HepG2 (cell line): ENCODE measurements at regions not wholly inside any gene's neighbourhood (a gene's known extent, or its start where the extent isn't known, plus 50 kb on each side); places are given as distances from the start of the nearest gene placed in this dataset.

Experiments
- ATAC-seq: fragments of 200-7000 bp; cut with Tn5 transposase; 3 replicates; pipeline ENCODE4 v1.9.1; 2020; ENCODE audit warnings: mild to moderate bottlenecking, moderate library complexity
- BruUV-seq: library from RNA; stranded (reverse); fragments of 400-500 nt; replicated peaks from 2 replicates; lab custom pipeline; 2021; lab: Mats Ljungman, UMichigan
- CTCF ChIA-PET: fragments of 300-600 bp; formaldehyde crosslinking; extraction: SDS; loops from one replicate; lab custom pipeline; 2021; ENCODE audit warnings: low total read pairs, inconsistent platforms, low intra/inter-chr PET ratio; lab: Yijun Ruan, JAX
- POLR2A ChIA-PET: fragments of 350-600 bp; sonication (Branson Sonifier 250); formaldehyde crosslinking; loops from one replicate; lab custom pipeline; 2020; ENCODE audit warnings: antibody characterized with exemption, inconsistent platforms; lab: Yijun Ruan, JAX
- DNase-seq: peaks from one replicate; pipeline ENCODE4 v3.0.0-alpha.2; 2015; ENCODE audit warnings: low spot score
- FAIRE-seq: peaks from 3 replicates; lab custom pipeline; 2011; peaks lifted over from hg19 to GRCh38; lab: Jason Lieb, UNC
- H2AFZ ChIP-seq: one replicate; pipeline ENCODE4 v1.6.1; 2011; ENCODE audit warnings: low read length, inconsistent platforms
- H3K27ac ChIP-seq: fragments of 300-600 bp; 3 replicates; pipeline ENCODE4 v1.8.0; 2011; ENCODE audit warnings: mixed run types, mild to moderate bottlenecking, mixed read lengths, low read length, inconsistent platforms; ENCODE audit not compliant: insufficient read depth; ENCODE audit errors: extremely low read length
- H3K27me3 ChIP-seq, 2 experiments: fragments of 200-600 bp in 1 of 2; 2 replicates in 1 of 2; 3 replicates in 1 of 2; pipeline versions ENCODE4 v1.6.0 to v1.8.0; 2011; ENCODE audit warnings: low read length in 2 of 2, mild to moderate bottlenecking in 2 of 2, moderate library complexity in 2 of 2, inconsistent platforms in 1 of 2; ENCODE audit not compliant: insufficient read depth in 2 of 2, control insufficient read depth in 1 of 2
- H3K36me3 ChIP-seq, 2 experiments: fragments of 200-600 bp in 1 of 2; replicated peaks in 1 of 2; 2 replicates in 1 of 2; 3 replicates in 1 of 2; pipeline versions ENCODE4 v1.5.1 to v1.8.0; 2011; ENCODE audit warnings: low read length in 2 of 2, inconsistent platforms in 1 of 2; ENCODE audit not compliant: insufficient read depth in 2 of 2, control insufficient read depth in 1 of 2
- H3K4me1 ChIP-seq: 2 replicates; pipeline ENCODE4 v1.5.1; 2012; ENCODE audit warnings: low read length, inconsistent platforms; ENCODE audit not compliant: insufficient read depth
- H3K4me2 ChIP-seq: 2 replicates; pipeline ENCODE4 v1.6.0; 2011; ENCODE audit warnings: low read depth, low read length, inconsistent platforms
- H3K4me3 ChIP-seq, 3 experiments: fragments of 200-600 bp in 1 of 3; sonication (generic), shearing (Covaris generic) in 1 of 3; replicated peaks in 1 of 3; 2 replicates each; pipeline ENCODE4 v1.5.1; 2011 to 2016; ENCODE audit warnings: low read length in 3 of 3, inconsistent platforms in 2 of 3, low read depth in 2 of 3, mild to moderate bottlenecking in 2 of 3, control low read depth in 1 of 3, mixed read lengths in 1 of 3; ENCODE audit not compliant: insufficient read depth in 1 of 3
- H3K79me2 ChIP-seq: one replicate; pipeline ENCODE4 v1.6.1; 2011; ENCODE audit warnings: low read length, inconsistent platforms; ENCODE audit not compliant: insufficient read depth
- H3K9ac ChIP-seq: 2 replicates; pipeline ENCODE4 v1.6.0; 2011; ENCODE audit warnings: mild to moderate bottlenecking, low read depth, low read length, inconsistent platforms; ENCODE audit not compliant: insufficient read depth
- H3K9me3 ChIP-seq: 2 replicates; pipeline ENCODE4 v1.5.1; 2012; ENCODE audit warnings: mild to moderate bottlenecking, low read length
- H4K20me1 ChIP-seq: 2 replicates; pipeline ENCODE4 v1.6.0; 2011; ENCODE audit warnings: inconsistent platforms, mild to moderate bottlenecking, low read length, moderate library complexity; ENCODE audit not compliant: insufficient read depth
- ATF5 ChIP-seq: sonication (generic); formaldehyde crosslinking; IDR thresholded peaks from 2 replicates; pipeline ENCODE4 v1.4.0; 2020; ENCODE audit warnings: mild to moderate bottlenecking, low read depth, missing genetic modification reagents
- BRCA1 ChIP-seq: sonication (generic); formaldehyde crosslinking; IDR thresholded peaks from 2 replicates; pipeline ENCODE4 v1.4.0; 2020; ENCODE audit warnings: missing genetic modification reagents
- E2F1 ChIP-seq: sonication (generic); formaldehyde crosslinking; IDR thresholded peaks from 2 replicates; pipeline ENCODE4 v1.5.0; 2020; ENCODE audit warnings: missing genetic modification reagents
- FLYWCH1 ChIP-seq: sonication (generic); formaldehyde crosslinking; IDR thresholded peaks from 2 replicates; pipeline ENCODE4 v1.8.1; 2023; ENCODE audit warnings: mild to moderate bottlenecking, missing genetic modification reagents
- FOXJ3 ChIP-seq: sonication (generic); formaldehyde crosslinking; IDR thresholded peaks from 2 replicates; pipeline ENCODE4 v1.4.0; 2020; ENCODE audit warnings: missing genetic modification reagents, mild to moderate bottlenecking, borderline replicate concordance
- KLF16 ChIP-seq, 2 experiments: sonication (generic) in 1 of 2; formaldehyde crosslinking in 1 of 2; IDR thresholded peaks; 2 replicates each; pipeline versions ENCODE4 v1.6.1 to v1.8.0; 2016 to 2023; ENCODE audit warnings: missing genetic modification reagents in 2 of 2, missing compliant biosample characterization in 1 of 2
- MAFK ChIP-seq, 2 experiments: IDR thresholded peaks in 1 of 2; conservative IDR thresholded peaks in 1 of 2; 2 replicates each; pipeline ENCODE4 v1.6.1; 2011; ENCODE audit warnings: improper control_type of control experiment in 2 of 2, low read length in 2 of 2
- MEIS2 ChIP-seq: sonication (generic); formaldehyde crosslinking; IDR thresholded peaks from 2 replicates; pipeline ENCODE4 v1.9.0; 2021; ENCODE audit warnings: mild to moderate bottlenecking, missing genetic modification reagents
- MNT ChIP-seq: fragments of 450-650 bp; IDR thresholded peaks from 2 replicates; pipeline ENCODE4 v1.6.1; 2016
- PHF8 ChIP-seq: sonication (generic); formaldehyde crosslinking; IDR thresholded peaks from 2 replicates; pipeline ENCODE4 v1.5.0; 2020; ENCODE audit warnings: missing genetic modification reagents
- RCOR2 ChIP-seq: IDR thresholded peaks from 2 replicates; pipeline ENCODE4 v1.6.1; 2016; ENCODE audit warnings: missing biosample characterization, missing genetic modification reagents
- SP1 ChIP-seq, 2 experiments: fragments of 450-650 bp in 1 of 2; sonication (generic) in 1 of 2; formaldehyde crosslinking in 1 of 2; IDR thresholded peaks; 2 replicates each; pipeline versions ENCODE4 v1.4.0 to v1.6.1; 2016 to 2020; ENCODE audit warnings: missing genetic modification reagents in 1 of 2
- THYN1 ChIP-seq: sonication (generic); formaldehyde crosslinking; IDR thresholded peaks from 2 replicates; pipeline ENCODE4 v1.8.1; 2023; ENCODE audit warnings: low read depth, mild to moderate bottlenecking, moderate library complexity, missing genetic modification reagents, borderline replicate concordance
- ZNF326 ChIP-seq: sonication (generic); formaldehyde crosslinking; IDR thresholded peaks from 2 replicates; pipeline ENCODE4 v1.4.0; 2020; ENCODE audit warnings: missing genetic modification reagents, borderline replicate concordance
- ZNF670 ChIP-seq: sonication (generic); formaldehyde crosslinking; IDR thresholded peaks from 2 replicates; pipeline ENCODE4 v1.8.0; 2022; ENCODE audit warnings: mild to moderate bottlenecking, missing genetic modification reagents, borderline replicate concordance
- ZNF816 ChIP-seq: sonication (generic); formaldehyde crosslinking; IDR thresholded peaks from 2 replicates; pipeline ENCODE4 v1.8.0; 2022; ENCODE audit warnings: missing genetic modification reagents, mild to moderate bottlenecking, borderline replicate concordance
- WGBS: methylation state at CpG from one replicate; pipeline ENCODE4 v1.1.6; 2017; ENCODE audit warnings: low lambda C conversion rate; 5-methylcytosine and 5-hydroxymethylcytosine counted together
- in situ Hi-C: cut with HindIII; loops from 2 replicates; pipeline ENCODE4 v1.10.0; 2017; ENCODE audit warnings: low pct_unique_long_range_greater_than_20kb; ENCODE audit not compliant: extremely low pct_ligation_motif_present
- intact Hi-C: fragments of 100-400 bp; cut with micrococcal nuclease; formaldehyde crosslinking; loops from one replicate; pipeline ENCODE4 v1.10.0; 2022; ENCODE audit not compliant: unreplicated experiment

GRCh38 chr5:57402348-57402747 lies 80.3 kb downstream of the ACTBL2 start:
- Histone ChIP-seq H3K4me3 (no peak overlapping the region), H3K4me2 (no peak overlapping the region), H4K20me1 (no peaks in the 10 kb centered on the region), H3K79me2 (no peaks in the 10 kb centered on the region), H3K27me3 (peaks cover 0 to 6% of the 10 kb centered on the region in 2 experiments; a peak in 1 of 5 replicates), H3K27ac (no peak overlapping the region), H3K4me1 (no peaks in the 10 kb centered on the region), H3K9me3 (no peaks in the 10 kb centered on the region), H2AFZ (no peak overlapping the region), H3K36me3 (no peaks in the 10 kb centered on the region), H3K9ac (no peak overlapping the region)
- intact Hi-C loops (no loop called here), in situ Hi-C loops (no loop called here)
- ChIA-PET CTCF (no interaction called here), POLR2A (no interaction called here)
- no peak for ATAC-seq
- no peak for FAIRE-seq
- DNase-seq = no peak
- 39% methylated on average over 2 of the region's 2 CpGs for WGBS
- no TSS peak for BruUV-seq
- no peak for TF ChIP-seq FLYWCH1 (CRISPR knock-in tag)
- peak in 1 of 2 experiments; percentile 11; a peak in 1 of 4 replicates for TF ChIP-seq MAFK (conservative IDR thresholded peaks at IDR 0.05 in 1 of 2, IDR thresholded peaks at IDR 0.05 in 1 of 2; ENCODE audit: low read length in 2 of 2)

DNA sequence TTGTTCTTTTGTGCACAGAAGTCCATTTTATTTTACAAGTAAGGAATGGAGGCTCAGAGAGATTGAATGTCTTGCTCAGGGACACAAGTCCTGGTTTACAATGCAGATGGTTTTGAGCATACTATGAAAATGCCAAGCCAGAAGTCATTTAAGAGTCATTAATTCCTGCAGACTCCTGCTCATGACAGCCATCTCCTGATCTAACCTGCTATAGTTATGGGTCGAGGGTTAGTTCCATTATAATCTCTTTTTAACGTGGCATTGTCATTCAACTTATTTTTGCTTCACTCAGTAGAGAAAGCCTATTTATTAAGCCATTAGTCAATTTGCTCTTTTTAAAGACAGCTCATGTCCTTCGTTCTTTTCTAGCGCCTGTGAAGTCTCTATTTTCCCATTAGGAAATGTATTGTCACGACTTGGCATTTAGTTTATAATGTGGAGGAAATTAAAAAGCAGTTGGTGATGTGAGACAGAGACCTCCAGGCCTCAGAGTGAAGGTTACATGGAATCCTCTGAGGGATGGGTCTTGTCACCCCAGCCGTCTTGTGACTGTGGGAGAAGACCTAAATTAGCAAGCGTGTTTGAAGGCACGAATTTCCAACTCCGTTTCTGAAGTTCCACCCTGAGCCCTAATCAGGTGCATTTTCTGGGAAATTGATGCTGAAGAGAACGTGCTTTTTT lies 84.1 kb downstream of the ACTBL2 start:
- ATAC-seq = no peak
- POLR2A ChIA-PET = no interaction called here
- no peaks in the 10 kb centered on the region for H3K79me2 ChIP-seq
- TF ChIP-seq THYN1 (CRISPR knock-in tag) = no peak
- TF ChIP-seq FOXJ3 (CRISPR knock-in tag) = no peak
- no peak for TF ChIP-seq ATF5 (CRISPR knock-in tag)
- TF ChIP-seq E2F1 (CRISPR knock-in tag) = no peak
- TF ChIP-seq SP1 (IDR thresholded peaks at IDR 0.05) = no peak
- TF ChIP-seq SP1 (CRISPR knock-in tag; IDR thresholded peaks at IDR 0.05) = no peak
- TF ChIP-seq ZNF670 (CRISPR knock-in tag) = no peak
- TF ChIP-seq RCOR2 = no peak
- no peak for TF ChIP-seq PHF8 (CRISPR knock-in tag)
- no peak for TF ChIP-seq ZNF326 (CRISPR knock-in tag)
- no peak for TF ChIP-seq MEIS2
- no peak for TF ChIP-seq BRCA1 (CRISPR knock-in tag)
- no peak for TF ChIP-seq ZNF816 (CRISPR knock-in tag)
- TF ChIP-seq MNT = no peak
- TF ChIP-seq KLF16 (CRISPR knock-in tag; IDR thresholded peaks at IDR 0.05) = no peak

More for the DNA sequence above, 84.1 kb downstream of the ACTBL2 start:
- Histone ChIP-seq H3K36me3 (no peaks in the 10 kb centered on the region), H3K4me3 (no peak overlapping the region), H3K27me3 (peaks cover 0 to 6% of the 10 kb centered on the region in 2 experiments; a peak in 1 of 5 replicates), H3K4me1 (no peaks in the 10 kb centered on the region), H4K20me1 (no peaks in the 10 kb centered on the region), H2AFZ (no peak overlapping the region), H3K9ac (no peak overlapping the region), H3K27ac (no peak overlapping the region), H3K4me2 (no peak overlapping the region), H3K9me3 (no peaks in the 10 kb centered on the region)
- in situ Hi-C loops = no loop called here
- FAIRE-seq = no peak
- intact Hi-C loops = no loop called here
- CTCF ChIA-PET = no interaction called here
- no peak for DNase-seq
- WGBS = 16% methylated on average over 10 of the region's 10 CpGs
- no TSS peak for BruUV-seq
